IPS DF 4.7 (cell line): ENCODE measurements at regions not wholly inside any gene's neighbourhood (a gene's known extent, or its start where the extent isn't known, plus 50 kb on each side); places are given as distances from the start of the nearest gene placed in this dataset.

Experiments used
- DNase-seq: peaks from one replicate; pipeline ENCODE4 v3.0.0-alpha.2; 2013; ENCODE audit warnings: low spot score; ENCODE audit errors: extremely low read depth

DNA sequence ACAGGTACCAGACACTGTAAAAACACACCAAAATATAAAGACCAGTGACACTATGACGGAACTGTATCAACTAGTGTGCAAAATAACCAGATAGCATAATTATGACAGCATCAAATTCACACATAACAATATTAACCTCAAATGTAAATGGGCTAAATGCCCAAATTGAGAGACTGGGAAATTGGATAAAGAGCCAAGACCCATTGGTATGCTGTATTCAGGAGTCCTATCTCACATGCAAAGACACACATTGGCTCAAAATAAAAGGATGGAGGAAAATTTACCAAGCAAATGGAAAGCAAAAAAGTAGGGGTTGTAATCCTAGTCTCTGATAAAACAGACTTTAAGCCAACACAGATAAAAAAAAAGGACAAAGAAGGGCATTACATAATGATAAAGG, 416.3 kb upstream of the ZNF608 start:
- no peak for DNase-seq

DNA sequence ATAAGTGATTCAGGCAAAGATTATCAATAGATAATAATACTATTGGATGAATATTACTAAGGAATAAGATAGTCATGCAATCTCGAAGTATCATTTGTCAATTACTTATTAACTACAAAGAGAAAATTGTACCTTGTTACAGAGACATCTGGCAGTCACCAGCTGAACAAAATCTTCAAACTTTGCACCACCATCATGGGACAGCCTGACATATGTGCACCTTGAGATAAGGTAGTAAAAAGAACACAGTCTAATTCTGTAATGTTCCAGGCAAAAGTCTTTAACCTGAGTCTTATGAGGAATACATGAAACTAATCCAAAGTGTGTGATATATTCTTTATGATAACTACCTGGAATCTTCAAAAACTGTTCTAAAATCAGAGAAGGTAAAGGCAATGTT, 423.0 kb upstream of the ZNF608 start:
- no peak for DNase-seq

DNA sequence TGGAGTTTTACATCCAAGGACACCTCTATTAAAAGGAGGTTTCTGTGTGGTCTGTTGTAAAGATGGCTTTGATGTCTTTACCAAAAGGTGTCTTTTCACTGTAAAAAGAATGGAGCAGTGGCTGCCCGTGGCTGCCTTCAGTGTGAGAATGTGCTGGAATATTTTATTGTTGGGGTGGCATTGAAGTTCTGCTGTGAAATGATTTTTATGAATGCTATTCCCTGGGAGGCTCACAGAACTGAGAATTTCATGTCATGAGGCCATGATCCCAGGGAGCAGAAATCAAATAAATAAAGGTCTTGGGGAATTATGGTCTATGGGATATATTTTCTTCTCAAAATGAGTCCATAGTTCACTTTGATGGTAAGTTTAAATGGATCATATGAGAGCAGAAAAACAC, 425.2 kb upstream of the ZNF608 start:
- no peak for DNase-seq

DNA sequence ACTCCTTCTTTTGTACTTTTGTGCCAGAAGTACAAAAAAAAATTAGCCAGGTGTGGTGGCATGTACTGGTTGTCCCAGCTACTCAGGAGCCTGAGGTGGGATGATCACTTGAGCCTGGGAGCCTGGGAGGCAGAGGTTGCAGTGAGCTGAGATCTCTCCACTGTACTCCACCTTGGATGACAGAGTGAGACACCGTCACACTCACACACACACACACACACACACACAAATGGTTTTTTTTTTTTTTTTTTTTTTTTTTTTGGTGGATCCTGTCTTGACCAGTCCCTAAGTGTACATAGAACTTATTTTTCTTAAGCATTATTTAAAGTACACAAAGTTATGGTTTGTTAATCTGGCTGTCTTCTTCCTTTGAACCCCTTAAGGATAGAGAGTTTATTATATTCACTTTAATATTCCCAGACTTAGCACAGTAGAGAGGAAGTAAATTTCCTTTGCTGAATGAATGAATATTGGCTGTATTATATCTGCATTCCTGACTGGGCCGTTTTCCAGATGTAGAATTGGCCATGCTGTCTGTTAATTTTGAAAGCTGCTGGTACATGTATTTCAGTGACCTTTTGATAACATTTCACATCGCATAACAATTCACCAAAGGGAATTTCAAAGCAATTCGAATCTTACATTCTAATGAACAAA, 429.0 kb upstream of the ZNF608 start:
- DNase-seq = no peak

DNA sequence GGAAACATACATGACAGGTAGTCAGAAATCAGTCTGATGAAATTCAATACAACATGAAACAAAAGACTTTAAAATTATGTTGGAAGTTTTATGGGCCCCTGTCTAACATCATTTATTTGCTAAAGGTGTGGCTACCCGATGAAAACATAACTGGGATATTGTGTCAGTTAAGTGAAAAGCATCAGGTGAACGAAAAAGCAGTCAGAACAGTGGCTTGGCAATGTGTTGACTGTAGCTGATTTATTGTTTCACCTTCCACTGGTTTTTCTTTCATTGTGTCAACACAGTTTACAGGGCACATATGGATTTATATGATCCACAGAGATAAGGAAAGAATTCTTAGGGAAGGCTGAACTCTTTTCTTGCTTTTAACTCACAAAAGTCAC, 429.6 kb upstream of the ZNF608 start:
- no peak for DNase-seq

DNA sequence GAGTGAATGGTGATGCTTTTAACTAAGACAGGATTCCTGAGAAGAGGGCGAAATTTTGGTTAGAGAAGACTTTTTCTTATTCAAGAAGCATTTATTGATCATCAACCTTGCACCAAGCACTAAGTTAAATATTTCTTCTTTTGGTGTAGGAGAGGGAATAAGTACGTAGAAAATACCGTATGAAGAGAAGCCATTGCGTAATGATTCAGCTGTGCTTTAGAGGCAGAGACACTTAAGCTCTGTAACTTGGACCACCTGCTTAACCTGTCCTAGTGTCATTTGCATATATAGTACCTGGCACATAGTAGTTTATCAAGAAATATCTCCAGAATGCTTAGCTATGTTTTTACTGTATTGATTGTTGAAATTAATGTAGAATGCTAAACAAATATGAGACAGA, 430.9 kb upstream of the ZNF608 start:
- no peak for DNase-seq

DNA sequence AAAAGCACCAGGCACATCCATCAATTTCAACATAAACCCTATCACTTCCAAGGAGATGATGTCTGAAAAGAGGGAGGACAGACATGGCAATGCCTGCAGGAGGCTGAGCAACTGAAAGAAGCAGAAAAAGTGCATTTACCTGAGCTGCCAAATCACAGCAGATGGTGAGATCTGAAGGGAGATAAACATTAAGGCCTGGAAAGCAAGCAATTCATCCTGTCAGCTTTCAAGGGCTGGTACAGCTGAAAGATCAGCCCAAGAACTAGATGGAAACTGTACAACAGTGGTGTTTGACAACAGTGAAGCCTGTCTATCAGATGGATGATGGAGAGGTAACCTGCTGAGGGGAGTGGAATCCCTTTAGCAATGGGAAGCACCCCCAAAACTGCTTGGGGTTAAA, 433.2 kb upstream of the ZNF608 start:
- DNase-seq = no peak

DNA sequence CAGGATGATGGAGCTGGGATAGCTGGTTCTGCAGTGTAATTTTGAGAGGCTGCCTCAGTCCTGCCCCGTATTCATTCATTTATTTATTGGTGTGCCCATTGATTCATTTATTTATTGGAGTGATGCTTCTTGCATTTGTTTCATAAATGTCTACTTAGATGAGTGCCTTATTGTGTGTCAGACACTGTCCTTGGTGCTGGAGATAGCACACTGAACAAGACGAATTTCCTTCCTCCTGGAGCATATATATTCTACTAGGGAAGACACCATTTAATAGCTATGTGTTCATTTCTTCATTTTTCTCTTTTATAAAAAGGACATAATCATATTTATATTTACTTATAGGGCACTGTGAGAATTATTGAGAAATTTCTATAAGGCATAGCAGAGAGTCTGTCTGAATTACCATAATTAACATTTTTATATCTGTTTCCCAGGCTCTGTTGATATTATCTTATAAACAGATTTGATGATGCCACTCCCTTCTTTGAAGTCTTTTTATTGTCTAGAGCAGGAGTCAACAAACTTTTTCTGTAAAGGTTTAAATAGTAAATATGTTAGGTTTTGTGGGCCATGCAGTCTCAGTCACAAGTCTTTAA, 433.9 kb upstream of the ZNF608 start:
- no peak for DNase-seq

DNA sequence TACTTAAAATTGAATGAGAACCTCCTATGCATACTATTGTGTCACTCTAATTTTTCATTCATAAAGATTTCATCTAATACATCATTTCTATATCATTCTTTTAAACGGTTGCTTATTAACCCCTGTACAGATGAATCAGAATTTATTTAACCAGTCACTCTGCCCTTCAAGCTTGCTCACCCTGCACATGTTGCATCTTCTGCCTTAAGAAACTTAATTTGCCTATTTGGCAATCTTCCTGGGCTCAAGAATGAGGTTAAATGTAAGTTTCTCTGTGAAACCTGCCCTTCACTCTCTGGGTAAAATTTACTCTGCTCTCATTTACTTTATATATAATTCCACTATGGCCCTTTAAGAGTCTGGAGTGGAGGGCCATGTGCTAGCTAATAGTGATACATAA, 434.7 kb upstream of the ZNF608 start:
- DNase-seq = no peak

DNA sequence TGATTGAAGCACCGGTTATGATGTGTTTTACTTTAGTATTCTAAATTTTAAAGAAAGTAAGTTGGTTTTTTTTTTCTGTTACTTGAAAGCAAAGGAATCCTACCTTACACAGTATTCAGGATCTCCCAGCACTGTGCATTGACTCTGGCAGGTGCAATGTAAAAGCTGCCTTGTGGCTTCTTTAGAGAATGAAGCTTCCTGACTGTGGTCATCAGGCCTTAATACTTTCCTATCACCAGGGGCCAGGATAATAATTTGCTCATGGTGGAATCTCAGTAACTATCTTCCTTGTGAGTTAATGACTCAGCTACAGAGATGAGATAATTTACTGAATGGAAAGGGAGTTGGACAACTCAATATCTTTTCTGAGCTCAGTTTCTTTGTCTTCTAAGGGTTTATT, 435.5 kb upstream of the ZNF608 start:
- no peak for DNase-seq

DNA sequence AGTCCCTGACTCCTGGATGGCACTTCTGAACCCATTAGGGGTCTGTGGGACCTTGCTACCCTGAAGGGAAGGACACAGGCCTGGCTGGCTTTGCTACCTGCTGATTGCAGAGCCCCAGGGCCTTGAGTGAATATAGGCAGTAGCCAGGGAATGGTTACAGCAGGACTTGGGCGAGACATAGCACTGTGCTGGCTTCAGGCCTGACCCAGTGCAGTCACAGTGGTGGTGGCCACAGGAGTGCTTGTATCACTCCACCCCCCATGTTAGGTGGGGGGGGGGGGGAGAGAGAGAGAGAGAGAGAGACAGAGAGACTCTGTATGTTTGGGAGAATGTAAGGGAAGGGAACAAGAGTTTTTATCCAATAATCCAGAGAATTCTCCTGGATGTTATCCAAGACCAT, 439.3 kb upstream of the ZNF608 start:
- no peak for DNase-seq

DNA sequence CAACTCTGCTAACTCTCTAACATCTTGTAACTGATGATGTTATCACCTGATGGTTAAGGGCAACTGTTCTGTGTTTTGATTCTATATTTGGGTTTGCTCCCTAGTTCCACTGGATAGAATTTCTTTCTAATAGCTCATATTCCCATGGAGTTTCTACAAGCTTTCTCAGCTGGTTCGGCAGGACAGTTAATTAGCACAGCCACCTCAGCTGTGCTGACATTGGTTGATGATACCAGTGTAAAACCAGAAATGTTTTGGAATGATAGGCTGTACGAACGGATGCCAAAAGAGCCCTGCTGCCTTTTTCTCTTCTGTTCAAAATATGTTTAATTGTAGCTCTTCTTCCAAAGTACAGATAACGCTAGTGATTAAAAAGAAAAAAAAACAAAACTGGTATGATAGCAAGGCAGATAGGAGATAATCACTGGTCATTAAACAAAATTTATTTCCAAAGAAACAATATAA, 440.5 kb upstream of the ZNF608 start:
- no peak for DNase-seq

DNA sequence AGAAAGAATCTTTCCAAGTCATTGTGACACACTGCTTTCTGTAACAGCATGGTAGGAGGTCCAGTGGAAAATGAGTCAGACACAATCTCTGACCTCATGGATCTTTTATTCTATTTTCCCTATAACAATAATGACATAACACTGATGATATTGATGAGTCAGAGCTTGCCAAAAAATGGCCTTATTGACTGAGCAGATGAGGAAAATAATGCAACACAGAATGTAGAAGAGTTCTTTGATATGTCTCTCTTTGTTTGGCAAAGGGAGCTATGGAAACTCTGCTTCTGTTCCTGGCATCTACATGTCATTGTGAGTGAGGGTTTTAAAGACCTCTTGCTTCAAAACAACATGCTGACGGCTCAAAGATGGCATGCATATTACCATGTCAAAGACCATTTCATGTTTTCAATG, 443.1 kb upstream of the ZNF608 start:
- DNase-seq = no peak

DNA sequence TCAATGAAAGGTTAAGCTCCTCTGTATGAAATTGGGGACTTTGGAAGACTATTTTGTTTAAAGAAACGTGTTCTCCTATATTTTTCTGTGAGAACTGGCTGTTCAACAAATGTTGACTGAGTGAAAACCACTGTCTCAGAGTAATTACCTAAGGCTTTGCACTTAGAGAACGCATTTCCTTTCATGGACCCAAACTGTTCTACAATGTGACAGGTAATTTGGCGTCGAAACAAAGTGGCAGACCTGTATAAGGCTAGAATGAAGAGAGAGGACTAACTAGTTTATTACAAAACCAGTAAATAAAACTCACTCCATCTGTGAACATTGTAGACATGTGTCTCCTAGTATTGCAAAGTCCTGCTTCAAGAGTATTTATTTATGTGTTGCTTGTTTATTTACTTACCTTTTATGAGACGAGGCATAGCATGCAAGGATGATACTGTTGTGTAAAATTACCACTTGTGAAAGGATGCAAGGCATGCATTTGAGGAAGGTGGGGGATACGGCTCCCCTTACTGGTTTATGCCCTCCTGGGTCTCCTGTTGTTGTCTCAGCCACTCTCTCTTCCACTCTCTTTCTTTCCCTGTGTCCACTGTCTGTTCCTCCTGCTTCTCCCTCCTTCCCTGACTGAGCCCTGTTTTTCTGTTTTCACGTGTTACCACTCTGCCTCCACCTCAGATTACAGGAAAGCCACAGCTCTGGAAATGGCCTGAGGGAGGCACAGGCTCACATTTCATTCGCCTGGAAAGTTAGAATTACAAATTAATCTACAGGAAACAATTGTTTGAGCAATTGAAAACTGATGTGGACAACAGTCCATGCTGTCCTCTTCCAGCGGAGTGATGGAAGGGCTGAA, 444.0 kb upstream of the ZNF608 start:
- DNase-seq = no peak

DNA sequence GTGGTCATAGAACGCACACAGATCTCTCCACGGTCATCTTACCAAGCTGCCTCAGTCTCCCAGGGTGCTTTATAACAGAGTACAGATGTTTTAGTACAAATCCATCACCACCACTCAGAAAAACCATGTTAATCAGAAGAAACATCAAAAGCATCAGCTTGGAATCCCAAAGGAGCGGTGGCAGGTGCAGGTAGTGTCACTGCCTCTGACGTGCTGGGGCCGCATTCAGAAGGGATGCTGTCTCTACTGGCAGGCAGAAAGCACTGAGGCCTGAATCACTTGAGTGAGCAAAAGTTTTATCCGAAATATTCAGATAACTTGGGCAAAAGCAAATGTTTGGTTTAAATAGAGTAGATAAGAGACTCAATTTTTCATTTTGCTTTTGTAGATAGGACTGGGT, 448.4 kb upstream of the ZNF608 start:
- no peak for DNase-seq

DNA sequence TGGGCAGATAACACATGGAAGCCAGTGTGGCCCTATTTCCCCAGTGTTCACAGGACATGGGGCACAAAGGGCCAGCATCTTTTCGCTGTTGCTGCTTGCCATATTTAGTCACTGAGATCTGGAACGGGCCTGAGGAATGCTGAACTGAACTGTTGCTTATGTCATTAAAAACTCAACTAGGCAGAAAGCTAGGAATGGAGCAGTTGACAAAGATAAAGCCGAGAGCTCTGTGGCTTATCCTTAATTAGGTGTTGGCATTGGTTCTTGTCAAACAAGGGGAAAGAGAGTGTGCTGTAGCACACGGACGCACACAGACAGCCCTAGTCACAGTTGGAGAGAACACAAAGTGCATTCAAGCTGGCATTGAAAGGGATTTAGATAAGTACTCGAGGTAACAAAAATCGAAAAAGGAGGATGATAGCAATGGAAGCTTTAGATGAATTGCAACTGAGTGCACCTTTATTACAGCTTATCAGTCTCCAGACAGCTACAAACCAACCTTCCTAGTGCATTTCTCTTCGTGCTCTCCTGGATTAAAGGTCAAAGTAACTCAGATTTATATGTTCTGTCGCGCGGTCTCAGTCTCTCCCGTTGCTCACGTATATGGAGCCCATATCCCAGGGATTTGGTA, 450.2 kb upstream of the ZNF608 start:
- DNase-seq = no peak

DNA sequence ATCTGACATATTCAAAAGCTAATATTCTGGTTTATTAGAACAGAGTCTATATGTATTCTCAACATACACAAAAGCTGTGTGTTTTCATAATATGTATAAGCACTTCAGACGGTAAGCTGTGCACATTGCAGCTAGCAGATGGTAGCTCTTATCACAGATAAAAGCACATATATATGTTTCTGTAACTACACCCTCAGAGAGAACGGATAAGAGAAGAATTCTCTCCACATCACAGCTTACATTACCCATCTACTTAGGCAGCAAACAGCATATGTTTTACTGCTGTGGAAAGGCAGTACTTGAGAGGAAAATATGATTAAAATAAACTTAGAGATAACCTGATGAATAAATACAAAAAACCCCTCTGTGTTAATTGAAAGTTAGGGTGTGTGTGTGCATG, 450.9 kb upstream of the ZNF608 start:
- DNase-seq = no peak

DNA sequence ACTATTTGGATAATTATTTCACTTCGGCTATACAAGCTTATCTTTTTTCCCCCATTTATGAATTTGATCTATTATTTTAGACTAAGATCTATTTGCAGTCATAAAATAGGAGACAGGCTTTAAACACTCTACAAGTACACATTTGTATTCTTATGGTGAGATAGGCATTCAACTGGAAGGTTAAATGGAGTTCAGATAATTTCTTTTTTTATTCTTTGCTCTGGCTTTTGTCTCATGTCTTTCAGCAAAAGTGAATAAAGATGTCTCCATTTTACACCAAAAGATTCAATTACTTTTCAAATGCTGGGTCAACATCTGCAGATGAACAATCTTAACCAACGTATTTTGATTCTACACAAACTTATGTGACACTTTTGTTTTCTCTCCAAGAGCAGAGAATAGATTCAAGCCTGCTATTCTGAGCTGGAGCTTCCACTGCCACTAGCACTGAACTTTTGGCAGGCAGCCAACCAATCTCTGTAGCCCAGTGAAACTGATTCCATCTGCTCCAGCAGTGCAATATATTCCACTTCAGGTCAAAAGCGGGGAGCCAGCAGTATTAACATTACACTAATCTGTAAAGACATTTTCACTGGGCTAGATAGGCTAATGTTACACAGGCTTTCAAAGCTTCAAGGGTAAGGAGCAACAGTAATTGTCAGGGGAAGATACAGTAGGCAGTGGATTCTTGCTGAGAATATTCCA, 452.0 kb upstream of the ZNF608 start:
- DNase-seq = no peak

DNA sequence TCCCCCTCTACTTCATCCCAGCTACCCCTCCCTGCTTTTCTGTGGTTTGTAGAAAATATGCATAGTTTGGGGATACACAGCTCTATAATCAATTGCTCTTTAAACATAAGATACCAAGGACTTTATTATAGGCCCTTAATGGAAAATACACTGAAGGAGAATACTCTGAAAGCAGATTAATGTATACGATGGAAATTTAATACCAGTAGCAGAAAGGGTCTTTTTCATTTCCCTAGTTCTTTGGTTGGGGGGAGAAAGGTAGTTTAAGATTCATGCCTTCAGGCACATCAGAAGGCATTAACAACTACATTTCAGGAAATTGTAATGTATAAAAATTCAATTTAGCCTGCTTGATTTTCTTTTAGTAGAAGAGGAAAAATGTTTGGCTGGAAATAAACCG, 452.9 kb upstream of the ZNF608 start:
- DNase-seq = no peak

DNA sequence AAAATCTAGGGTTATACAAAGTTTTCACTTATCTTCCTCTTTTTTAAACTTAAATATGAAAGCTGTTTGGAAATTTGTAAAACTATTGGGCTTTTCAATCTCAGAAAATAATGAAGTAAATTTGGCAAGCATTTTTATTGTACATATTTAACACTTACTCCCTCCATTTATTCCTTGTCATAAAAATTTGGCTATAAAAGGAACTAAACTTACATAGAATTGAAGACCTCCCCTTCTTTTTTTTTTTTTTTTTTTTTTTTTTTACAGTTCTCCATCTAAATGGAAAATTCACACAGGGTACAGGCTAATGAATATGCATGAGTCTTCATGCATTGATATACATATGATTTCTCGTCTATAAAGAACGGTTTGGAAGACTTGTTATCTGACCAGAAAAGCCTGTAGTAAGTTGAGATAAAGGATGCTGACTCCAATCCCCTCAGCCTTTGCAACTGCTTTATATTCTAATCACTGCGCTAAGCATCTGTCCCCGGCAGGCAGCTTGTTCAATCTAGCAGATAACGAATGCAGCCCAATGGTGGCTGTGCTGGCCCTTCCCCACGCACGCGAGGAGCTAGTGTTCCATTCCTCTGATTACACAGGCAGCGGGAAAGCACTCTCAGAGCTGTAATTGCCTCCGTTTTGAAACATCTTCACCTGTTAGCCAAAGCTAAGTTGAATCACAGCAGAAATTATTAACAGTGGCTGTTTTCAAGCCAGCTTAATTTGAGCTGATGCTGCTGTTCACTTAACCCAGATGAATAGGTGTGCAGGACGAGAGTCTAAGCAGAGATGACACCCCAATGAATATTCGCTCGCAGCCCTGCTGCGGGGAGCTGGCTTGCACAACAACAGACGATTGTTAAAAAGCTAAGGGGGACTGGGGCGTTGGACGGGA, 453.8 kb upstream of the ZNF608 start:
- DNase-seq = no peak
